OCI-LY1 (cell line): ENCODE measurements at regions not wholly inside any gene's neighbourhood (a gene's known extent, or its start where the extent isn't known, plus 50 kb on each side); places are given as distances from the start of the nearest gene placed in this dataset.

Experiments
- H2AFZ ChIP-seq: fragments of 200-600 bp; sonication (generic), shearing (Covaris generic); 2 replicates; pipeline ENCODE4 v1.6.0; 2014; ENCODE audit warnings: antibody characterized with exemption, mild to moderate bottlenecking, low read length
- H3F3A ChIP-seq: fragments of 200-600 bp; sonication (generic), shearing (Covaris generic); 2 replicates; pipeline ENCODE4 v1.6.0; 2014; ENCODE audit warnings: mild to moderate bottlenecking, antibody characterized with exemption, low read length, moderate library complexity; ENCODE audit not compliant: insufficient read depth
- H3K27ac ChIP-seq: fragments of 200-600 bp; sonication (generic); 2 replicates; pipeline ENCODE4 v1.5.1; 2014; ENCODE audit warnings: low read length, mixed run types, mild to moderate bottlenecking, low read depth; ENCODE audit not compliant: poor library complexity, severe bottlenecking
- H3K27me3 ChIP-seq: fragments of 200-600 bp; sonication (generic); 2 replicates; pipeline ENCODE4 v1.6.0; 2014; ENCODE audit warnings: antibody characterized with exemption, mild to moderate bottlenecking, low read length, moderate library complexity; ENCODE audit not compliant: insufficient read depth
- H3K36me3 ChIP-seq: fragments of 200-600 bp; sonication (generic); 2 replicates; pipeline ENCODE4 v1.6.1; 2014; ENCODE audit warnings: mild to moderate bottlenecking, antibody characterized with exemption, low read length, moderate library complexity, mixed read lengths; ENCODE audit not compliant: insufficient read depth
- H3K4me1 ChIP-seq: fragments of 200-600 bp; sonication (generic); 2 replicates; pipeline ENCODE4 v1.5.1; 2014; ENCODE audit warnings: mild to moderate bottlenecking, low read length, moderate library complexity; ENCODE audit not compliant: insufficient read depth, severe bottlenecking
- H3K4me2 ChIP-seq: fragments of 200-600 bp; sonication (generic), shearing (Covaris generic); 2 replicates; pipeline ENCODE4 v1.6.1; 2014; ENCODE audit warnings: low read length
- H3K4me3 ChIP-seq: fragments of 200-600 bp; sonication (generic); 2 replicates; pipeline ENCODE4 v1.5.1; 2014; ENCODE audit warnings: low read length, low read depth, mild to moderate bottlenecking, mixed read lengths; ENCODE audit not compliant: poor library complexity, severe bottlenecking
- H3K79me2 ChIP-seq: fragments of 200-600 bp; shearing (Covaris generic); 2 replicates; pipeline ENCODE4 v1.6.1; 2016; ENCODE audit warnings: mixed run types, low read length, mixed read lengths; ENCODE audit not compliant: insufficient read depth
- H3K9ac ChIP-seq: fragments of 200-600 bp; sonication (generic), shearing (Covaris generic); 2 replicates; pipeline ENCODE4 v1.6.1; 2014; ENCODE audit warnings: mild to moderate bottlenecking, low read length, mixed read lengths
- H3K9me2 ChIP-seq: fragments of 200-600 bp; sonication (generic), shearing (Covaris generic); 2 replicates; pipeline ENCODE4 v1.6.1; 2014; ENCODE audit warnings: low read depth, mild to moderate bottlenecking, low read length, mixed read lengths
- H3K9me3 ChIP-seq: fragments of 200-600 bp; shearing (Covaris generic); 2 replicates; pipeline ENCODE4 v1.6.1; 2014; ENCODE audit warnings: low read length, mixed read lengths
- H4K20me1 ChIP-seq: fragments of 200-600 bp; sonication (generic), shearing (Covaris generic); 2 replicates; pipeline ENCODE4 v1.6.0; 2016; ENCODE audit warnings: mild to moderate bottlenecking, low read length; ENCODE audit not compliant: insufficient read depth
- EZH2 ChIP-seq: fragments of 200-600 bp; sonication (generic), shearing (Covaris generic); IDR thresholded peaks from 2 replicates; pipeline ENCODE4 v1.8.0; 2017; ENCODE audit warnings: borderline replicate concordance, mixed run types, mild to moderate bottlenecking, antibody characterized with exemption, low read length, moderate library complexity, mixed read lengths
- TF ChIP-seq, protein P1 (sequence below): fragments of 200-600 bp; sonication (generic), shearing (Covaris generic); IDR thresholded peaks from 2 replicates; pipeline ENCODE4 v1.5.1; 2017; ENCODE audit warnings: mild to moderate bottlenecking, antibody characterized with exemption, low read length, moderate library complexity, mixed read lengths

DNA sequence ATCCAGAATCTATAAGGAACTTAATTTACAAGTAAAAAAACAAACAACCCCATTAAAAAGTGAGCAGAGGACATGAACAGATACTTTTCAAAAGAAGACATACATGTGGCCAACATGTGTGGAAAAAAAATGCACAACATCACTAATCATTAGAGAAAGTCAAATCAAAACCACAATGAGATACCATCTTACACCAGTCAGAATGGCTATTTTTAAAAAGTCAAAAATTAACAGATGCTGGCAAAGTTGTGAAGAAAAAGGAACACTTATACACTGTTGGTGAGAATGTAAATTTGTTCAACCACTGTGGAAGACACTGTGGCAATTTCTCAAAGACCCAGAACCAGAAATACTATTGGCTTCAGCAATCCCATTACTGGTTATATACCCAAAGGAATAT lies 830.0 kb upstream of the ALCAM start:
- no peaks in the 10 kb centered on the region for H3K9me2 ChIP-seq
- no peak overlapping the region for H3K9ac ChIP-seq
- H3K9me3 ChIP-seq, result peaks cover 12% of the 10 kb centered on the region; the same call in 1 of the 2 replicates
- H2AFZ ChIP-seq, result no peak overlapping the region
- no peak overlapping the region for H3K4me3 ChIP-seq
- no peaks in the 10 kb centered on the region for H3K4me1 ChIP-seq
- H3K36me3 ChIP-seq, result no peaks in the 10 kb centered on the region
- TF ChIP-seq EZH2, result no peak
- no peaks in the 10 kb centered on the region for H3K27me3 ChIP-seq
- H3K4me2 ChIP-seq, result no peak overlapping the region
- no peak overlapping the region for H3K27ac ChIP-seq
- no peaks in the 10 kb centered on the region for H3K79me2 ChIP-seq
- H3F3A ChIP-seq, result no peaks in the 10 kb centered on the region
- no peaks in the 10 kb centered on the region for H4K20me1 ChIP-seq

DNA sequence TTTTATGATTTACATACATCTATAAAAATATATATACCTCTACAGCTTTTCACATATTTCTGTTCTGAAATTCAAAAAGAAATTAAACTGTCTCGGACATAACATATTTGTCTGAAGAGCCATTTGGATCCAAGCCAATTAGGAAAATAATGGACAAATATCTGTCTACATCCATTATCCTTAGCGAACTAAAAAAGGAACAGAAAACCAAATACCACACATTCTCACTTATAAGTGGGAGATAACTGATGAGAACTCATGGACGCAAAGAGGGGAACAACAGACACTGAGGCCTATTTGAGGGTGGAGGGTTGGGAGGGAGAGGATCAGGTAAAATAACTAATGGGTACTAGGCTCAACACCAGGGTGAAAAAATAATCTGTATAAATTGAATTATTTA lies 829.4 kb upstream of the ALCAM start:
- Histone ChIP-seq H3F3A (no peaks in the 10 kb centered on the region), H3K4me2 (no peak overlapping the region), H3K27me3 (no peaks in the 10 kb centered on the region), H2AFZ (no peak overlapping the region), H3K4me3 (no peak overlapping the region), H3K9me2 (no peaks in the 10 kb centered on the region), H3K4me1 (no peaks in the 10 kb centered on the region), H4K20me1 (no peaks in the 10 kb centered on the region), H3K9ac (no peak overlapping the region), H3K27ac (no peak overlapping the region), H3K9me3 (peaks cover 11% of the 10 kb centered on the region; the same call in 1 of the 2 replicates), H3K36me3 (no peaks in the 10 kb centered on the region), H3K79me2 (no peaks in the 10 kb centered on the region)
- TF ChIP-seq, protein P1, sequence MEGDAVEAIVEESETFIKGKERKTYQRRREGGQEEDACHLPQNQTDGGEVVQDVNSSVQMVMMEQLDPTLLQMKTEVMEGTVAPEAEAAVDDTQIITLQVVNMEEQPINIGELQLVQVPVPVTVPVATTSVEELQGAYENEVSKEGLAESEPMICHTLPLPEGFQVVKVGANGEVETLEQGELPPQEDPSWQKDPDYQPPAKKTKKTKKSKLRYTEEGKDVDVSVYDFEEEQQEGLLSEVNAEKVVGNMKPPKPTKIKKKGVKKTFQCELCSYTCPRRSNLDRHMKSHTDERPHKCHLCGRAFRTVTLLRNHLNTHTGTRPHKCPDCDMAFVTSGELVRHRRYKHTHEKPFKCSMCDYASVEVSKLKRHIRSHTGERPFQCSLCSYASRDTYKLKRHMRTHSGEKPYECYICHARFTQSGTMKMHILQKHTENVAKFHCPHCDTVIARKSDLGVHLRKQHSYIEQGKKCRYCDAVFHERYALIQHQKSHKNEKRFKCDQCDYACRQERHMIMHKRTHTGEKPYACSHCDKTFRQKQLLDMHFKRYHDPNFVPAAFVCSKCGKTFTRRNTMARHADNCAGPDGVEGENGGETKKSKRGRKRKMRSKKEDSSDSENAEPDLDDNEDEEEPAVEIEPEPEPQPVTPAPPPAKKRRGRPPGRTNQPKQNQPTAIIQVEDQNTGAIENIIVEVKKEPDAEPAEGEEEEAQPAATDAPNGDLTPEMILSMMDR, result no peak
- TF ChIP-seq EZH2, result no peak

DNA sequence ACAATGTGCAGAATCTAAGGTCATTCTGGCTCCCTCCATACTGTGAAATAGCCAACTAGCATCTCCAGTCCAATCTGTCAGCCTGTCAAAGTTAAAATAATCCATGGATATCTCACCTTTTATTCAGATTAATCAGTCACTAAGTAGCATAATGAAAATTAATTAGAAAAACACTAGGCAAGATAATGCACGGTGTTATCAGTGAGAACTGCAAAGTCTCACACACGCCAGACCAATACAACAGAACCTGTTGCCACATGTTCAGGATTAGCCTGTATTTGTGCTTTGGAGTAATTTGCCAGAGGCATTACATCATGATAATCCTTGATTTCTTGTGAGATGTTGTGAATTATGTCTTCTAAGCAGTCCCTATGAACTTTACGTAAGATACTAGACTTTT lies 820.4 kb upstream of the ALCAM start:
- Histone ChIP-seq H3K79me2 (no peaks in the 10 kb centered on the region), H2AFZ (no peak overlapping the region), H3K9me2 (no peaks in the 10 kb centered on the region), H3K4me3 (no peak overlapping the region), H3K36me3 (no peaks in the 10 kb centered on the region), H4K20me1 (no peaks in the 10 kb centered on the region), H3K27me3 (no peaks in the 10 kb centered on the region), H3K4me1 (peaks cover 11% of the 10 kb centered on the region), H3K9me3 (no peaks in the 10 kb centered on the region), H3F3A (no peaks in the 10 kb centered on the region), H3K4me2 (no peak overlapping the region), H3K9ac (no peak overlapping the region), H3K27ac (no peak overlapping the region)
- TF ChIP-seq EZH2, result no peak

DNA sequence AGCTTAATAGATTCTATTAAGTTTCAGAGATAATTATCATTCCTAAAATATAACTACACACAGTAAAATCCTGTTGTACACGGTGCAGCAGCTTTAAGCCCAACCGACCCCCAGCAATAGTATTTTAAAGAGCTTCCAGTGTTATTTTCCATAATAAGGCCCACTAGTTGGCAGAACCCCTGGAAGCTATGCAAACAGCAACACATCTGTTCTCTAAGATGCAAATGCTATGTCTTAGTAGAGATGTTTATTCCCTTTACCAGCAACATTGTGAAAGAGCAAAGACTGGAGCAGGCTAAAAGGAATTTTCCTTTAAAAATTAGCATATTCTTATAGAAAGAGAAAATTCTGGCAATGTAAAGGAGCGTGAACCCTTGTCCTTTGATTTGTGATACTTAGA lies 819.7 kb upstream of the ALCAM start:
- Histone ChIP-seq H3F3A (no peaks in the 10 kb centered on the region), H3K27me3 (no peaks in the 10 kb centered on the region), H3K9ac (no peak overlapping the region), H3K36me3 (no peaks in the 10 kb centered on the region), H4K20me1 (no peaks in the 10 kb centered on the region), H3K9me2 (no peaks in the 10 kb centered on the region), H3K9me3 (no peaks in the 10 kb centered on the region), H3K79me2 (no peaks in the 10 kb centered on the region), H3K4me3 (no peak overlapping the region), H3K27ac (no peak overlapping the region), H2AFZ (no peak overlapping the region), H3K4me1 (peaks cover 11% of the 10 kb centered on the region), H3K4me2 (no peak overlapping the region)
- TF ChIP-seq, protein P1, result no peak
- no peak for TF ChIP-seq EZH2
